Gastroesophageal sphincter (tissue), 3 donors: ENCODE measurements at regions not wholly inside any gene's neighbourhood (a gene's known extent, or its start where the extent isn't known, plus 50 kb on each side); places are given as distances from the start of the nearest gene placed in this dataset.

Experiments
- EP300 ChIP-seq: sonication (generic); formaldehyde crosslinking; IDR thresholded peaks from one replicate; pipeline ENCODE4 v1.6.1; 2017; ENCODE audit warnings: antibody characterized with exemption, mild to moderate bottlenecking
- POLR2AphosphoS5 ChIP-seq: sonication (generic); formaldehyde crosslinking; IDR thresholded peaks from one replicate; pipeline ENCODE4 v1.6.1; 2017; ENCODE audit warnings: antibody characterized with exemption
- TF ChIP-seq, protein P1 (sequence below), 4 experiments: fragments of 200-600 bp in 2 of 4; fragments of 450-650 bp in 2 of 4; sonication (generic) in 1 of 4; IDR thresholded peaks; one replicate each; pipeline ENCODE4 v1.5.1; 2017 to 2019; ENCODE audit warnings: antibody characterized with exemption in 4 of 4, mild to moderate bottlenecking in 2 of 4, moderate library complexity in 2 of 4

DNA sequence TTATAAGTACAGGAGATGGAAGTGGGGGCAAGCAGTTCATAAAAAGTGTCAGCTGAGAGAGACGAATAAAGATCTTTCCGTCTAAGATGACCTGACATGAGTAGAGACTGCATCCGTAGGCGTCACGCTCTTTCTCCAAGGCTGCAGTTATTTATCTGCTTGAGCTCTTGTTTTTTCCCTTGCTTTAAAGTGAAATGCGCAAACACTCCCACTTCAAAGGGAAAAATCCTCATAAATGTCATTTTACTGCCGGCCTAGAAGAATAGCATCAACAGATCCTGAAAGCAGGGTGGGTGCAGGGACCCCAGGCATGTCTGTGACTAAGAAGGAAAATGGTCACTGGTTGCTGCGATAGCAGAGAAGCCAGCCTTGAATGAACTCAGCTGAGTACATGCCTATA lies 647.4 kb downstream of the MED13L start:
- TF ChIP-seq, protein P1, sequence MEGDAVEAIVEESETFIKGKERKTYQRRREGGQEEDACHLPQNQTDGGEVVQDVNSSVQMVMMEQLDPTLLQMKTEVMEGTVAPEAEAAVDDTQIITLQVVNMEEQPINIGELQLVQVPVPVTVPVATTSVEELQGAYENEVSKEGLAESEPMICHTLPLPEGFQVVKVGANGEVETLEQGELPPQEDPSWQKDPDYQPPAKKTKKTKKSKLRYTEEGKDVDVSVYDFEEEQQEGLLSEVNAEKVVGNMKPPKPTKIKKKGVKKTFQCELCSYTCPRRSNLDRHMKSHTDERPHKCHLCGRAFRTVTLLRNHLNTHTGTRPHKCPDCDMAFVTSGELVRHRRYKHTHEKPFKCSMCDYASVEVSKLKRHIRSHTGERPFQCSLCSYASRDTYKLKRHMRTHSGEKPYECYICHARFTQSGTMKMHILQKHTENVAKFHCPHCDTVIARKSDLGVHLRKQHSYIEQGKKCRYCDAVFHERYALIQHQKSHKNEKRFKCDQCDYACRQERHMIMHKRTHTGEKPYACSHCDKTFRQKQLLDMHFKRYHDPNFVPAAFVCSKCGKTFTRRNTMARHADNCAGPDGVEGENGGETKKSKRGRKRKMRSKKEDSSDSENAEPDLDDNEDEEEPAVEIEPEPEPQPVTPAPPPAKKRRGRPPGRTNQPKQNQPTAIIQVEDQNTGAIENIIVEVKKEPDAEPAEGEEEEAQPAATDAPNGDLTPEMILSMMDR (IDR thresholded peaks at IDR 0.05), result no peak
- no peak for TF ChIP-seq POLR2AphosphoS5
- no peak for TF ChIP-seq EP300
